Astrocyte (in vitro differentiated cells and primary cell): ENCODE measurements at regions not wholly inside any gene's neighbourhood (a gene's known extent, or its start where the extent isn't known, plus 50 kb on each side); places are given as distances from the start of the nearest gene placed in this dataset.

Experiments used
- DNase-seq: peaks from one replicate; pipeline ENCODE4 v3.0.0-alpha.2; 2010; ENCODE audit warnings: low read depth
- FAIRE-seq: peaks from 2 replicates; lab custom pipeline; 2011; peaks lifted over from hg19 to GRCh38; lab: Jason Lieb, UNC
- H2AFZ ChIP-seq: 2 replicates; pipeline ENCODE4 v1.6.0; 2012; ENCODE audit warnings: low read depth, low read length, inconsistent platforms
- H3K27ac ChIP-seq: 2 replicates; pipeline ENCODE4 v1.5.1; 2011; ENCODE audit warnings: low read depth, low read length, inconsistent platforms
- H3K27me3 ChIP-seq: 2 replicates; pipeline ENCODE4 v1.6.0; 2011; ENCODE audit warnings: low read length, inconsistent platforms; ENCODE audit not compliant: insufficient read depth
- H3K36me3 ChIP-seq: 2 replicates; pipeline ENCODE4 v1.5.1; 2011; ENCODE audit warnings: low read length, inconsistent platforms; ENCODE audit not compliant: insufficient read depth
- H3K4me1 ChIP-seq: 2 replicates; pipeline ENCODE4 v1.5.1; 2011; ENCODE audit warnings: low read length, inconsistent platforms; ENCODE audit not compliant: insufficient read depth
- H3K4me2 ChIP-seq: 2 replicates; pipeline ENCODE4 v1.6.0; 2012; ENCODE audit warnings: low read length, inconsistent platforms
- H3K4me3 ChIP-seq: 2 replicates; pipeline ENCODE4 v1.5.1; 2011; ENCODE audit warnings: low read depth, mild to moderate bottlenecking, low read length, inconsistent platforms; ENCODE audit not compliant: insufficient read depth
- H3K79me2 ChIP-seq: 2 replicates; pipeline ENCODE4 v1.6.0; 2012; ENCODE audit warnings: mild to moderate bottlenecking, low read length, inconsistent platforms; ENCODE audit not compliant: insufficient read depth
- H3K9ac ChIP-seq: 2 replicates; pipeline ENCODE4 v1.6.0; 2012; ENCODE audit warnings: mild to moderate bottlenecking, low read length, inconsistent platforms
- H3K9me3 ChIP-seq: 2 replicates; pipeline ENCODE4 v1.5.1; 2012; ENCODE audit warnings: low read depth, mild to moderate bottlenecking, low read length, inconsistent platforms; ENCODE audit not compliant: insufficient read depth
- H4K20me1 ChIP-seq: 2 replicates; pipeline ENCODE4 v1.6.0; 2012; ENCODE audit warnings: low read length, inconsistent platforms; ENCODE audit not compliant: insufficient read depth
- H3K27ac Mint-ChIP-seq: one replicate; pipeline ENCODE4 v1.8.0; 2021; ENCODE audit warnings: mild to moderate bottlenecking, mixed read lengths; ENCODE audit not compliant: unreplicated experiment
- H3K27me3 Mint-ChIP-seq: one replicate; pipeline ENCODE4 v1.8.0; 2021; ENCODE audit warnings: low read depth, mixed read lengths; ENCODE audit not compliant: unreplicated experiment
- H3K36me3 Mint-ChIP-seq: one replicate; pipeline ENCODE4 v1.8.0; 2021; ENCODE audit warnings: low read depth, mixed read lengths; ENCODE audit not compliant: unreplicated experiment
- H3K4me1 Mint-ChIP-seq: one replicate; pipeline ENCODE4 v1.8.0; 2021; ENCODE audit warnings: low read depth, mixed read lengths; ENCODE audit not compliant: unreplicated experiment
- H3K4me3 Mint-ChIP-seq: one replicate; pipeline ENCODE4 v1.8.0; 2021; ENCODE audit warnings: mild to moderate bottlenecking, moderate library complexity, mixed read lengths; ENCODE audit not compliant: unreplicated experiment
- H3K9me3 Mint-ChIP-seq: one replicate; pipeline ENCODE4 v1.8.0; 2021; ENCODE audit warnings: mild to moderate bottlenecking, mixed read lengths; ENCODE audit not compliant: unreplicated experiment
- EZH2 ChIP-seq: IDR thresholded peaks from 2 replicates; pipeline ENCODE4 v1.6.1; 2012; ENCODE audit warnings: mild to moderate bottlenecking, low read length, inconsistent platforms; ENCODE audit not compliant: insufficient read depth
- TF ChIP-seq, protein P1 (sequence below): IDR thresholded peaks from 2 replicates; pipeline ENCODE4 v1.5.1; 2011; ENCODE audit warnings: low read depth, mild to moderate bottlenecking, inconsistent platforms, low read length, moderate library complexity; ENCODE audit not compliant: insufficient read depth

DNA sequence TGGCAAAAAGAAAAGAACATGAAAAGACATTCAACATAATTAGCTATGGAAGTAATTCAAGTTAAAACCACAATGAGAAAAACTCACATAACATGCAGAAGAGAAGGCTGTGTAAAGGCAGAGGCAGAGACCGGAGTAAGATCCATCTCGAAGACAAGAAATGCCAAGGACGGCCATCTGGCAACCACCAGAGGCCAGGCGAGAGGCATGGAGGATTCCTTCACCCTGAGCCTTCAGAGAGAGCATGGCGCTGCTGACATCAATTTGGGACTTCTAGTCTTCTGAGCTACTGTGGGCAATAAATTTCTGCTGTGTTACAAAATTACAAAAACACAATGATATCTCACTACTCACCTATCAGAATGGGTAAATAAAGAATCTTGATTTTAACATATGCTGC lies 381.0 kb downstream of the TSHZ3 start:
- Histone ChIP-seq H3K4me1 (no peaks in the 10 kb centered on the region), H3K9ac (no peak overlapping the region), H3K27me3 (no peaks in the 10 kb centered on the region), H3K4me2 (no peak overlapping the region), H4K20me1 (no peaks in the 10 kb centered on the region), H3K9me3 (no peaks in the 10 kb centered on the region), H2AFZ (no peak overlapping the region), H3K4me3 (no peak overlapping the region), H3K36me3 (no peaks in the 10 kb centered on the region), H3K79me2 (no peaks in the 10 kb centered on the region), H3K27ac (no peak overlapping the region)
- Mint-ChIP-seq H3K27ac (no peak overlapping the region), H3K4me3 (no peak overlapping the region), H3K27me3 (no peaks in the 10 kb centered on the region), H3K9me3 (peaks cover 5% of the 10 kb centered on the region), H3K36me3 (no peaks in the 10 kb centered on the region), H3K4me1 (no peaks in the 10 kb centered on the region)
- no peak for FAIRE-seq
- no peak for TF ChIP-seq EZH2
- TF ChIP-seq, protein P1, sequence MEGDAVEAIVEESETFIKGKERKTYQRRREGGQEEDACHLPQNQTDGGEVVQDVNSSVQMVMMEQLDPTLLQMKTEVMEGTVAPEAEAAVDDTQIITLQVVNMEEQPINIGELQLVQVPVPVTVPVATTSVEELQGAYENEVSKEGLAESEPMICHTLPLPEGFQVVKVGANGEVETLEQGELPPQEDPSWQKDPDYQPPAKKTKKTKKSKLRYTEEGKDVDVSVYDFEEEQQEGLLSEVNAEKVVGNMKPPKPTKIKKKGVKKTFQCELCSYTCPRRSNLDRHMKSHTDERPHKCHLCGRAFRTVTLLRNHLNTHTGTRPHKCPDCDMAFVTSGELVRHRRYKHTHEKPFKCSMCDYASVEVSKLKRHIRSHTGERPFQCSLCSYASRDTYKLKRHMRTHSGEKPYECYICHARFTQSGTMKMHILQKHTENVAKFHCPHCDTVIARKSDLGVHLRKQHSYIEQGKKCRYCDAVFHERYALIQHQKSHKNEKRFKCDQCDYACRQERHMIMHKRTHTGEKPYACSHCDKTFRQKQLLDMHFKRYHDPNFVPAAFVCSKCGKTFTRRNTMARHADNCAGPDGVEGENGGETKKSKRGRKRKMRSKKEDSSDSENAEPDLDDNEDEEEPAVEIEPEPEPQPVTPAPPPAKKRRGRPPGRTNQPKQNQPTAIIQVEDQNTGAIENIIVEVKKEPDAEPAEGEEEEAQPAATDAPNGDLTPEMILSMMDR: no peak
- DNase-seq: no peak

DNA sequence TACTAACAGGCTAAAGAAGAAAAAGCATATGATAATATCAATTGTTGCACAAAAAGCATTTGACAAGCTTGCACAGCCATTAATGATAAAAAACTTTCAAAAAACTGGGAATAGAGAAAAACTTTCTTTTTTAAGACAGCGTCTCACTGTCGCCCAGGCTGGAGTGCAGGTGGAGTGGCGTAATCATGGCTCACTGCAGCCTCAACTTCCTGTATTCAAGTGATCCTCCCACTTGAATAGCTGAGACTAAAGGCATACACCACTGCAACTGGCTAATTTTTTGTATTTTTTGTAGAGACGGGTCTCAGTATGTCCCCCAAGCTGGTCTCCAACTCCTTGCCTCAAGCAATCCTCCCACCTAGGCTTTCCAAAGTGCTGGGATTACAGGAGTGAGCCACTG lies 382.8 kb downstream of the TSHZ3 start:
- Histone ChIP-seq H3K9me3 (peaks cover 2% of the 10 kb centered on the region), H3K9ac (no peak overlapping the region), H2AFZ (no peak overlapping the region), H3K27me3 (no peaks in the 10 kb centered on the region), H3K79me2 (no peaks in the 10 kb centered on the region), H3K4me2 (no peak overlapping the region), H3K36me3 (no peaks in the 10 kb centered on the region), H3K4me3 (no peak overlapping the region), H3K4me1 (no peaks in the 10 kb centered on the region), H3K27ac (no peak overlapping the region), H4K20me1 (no peaks in the 10 kb centered on the region)
- FAIRE-seq (no peak), DNase-seq (no peak)
- Mint-ChIP-seq H3K4me3 (no peak overlapping the region), H3K36me3 (no peaks in the 10 kb centered on the region), H3K4me1 (no peaks in the 10 kb centered on the region), H3K27ac (no peak overlapping the region), H3K9me3 (no peaks in the 10 kb centered on the region), H3K27me3 (peaks cover 2% of the 10 kb centered on the region)
- TF ChIP-seq EZH2: no peak
- TF ChIP-seq, protein P1: no peak

DNA sequence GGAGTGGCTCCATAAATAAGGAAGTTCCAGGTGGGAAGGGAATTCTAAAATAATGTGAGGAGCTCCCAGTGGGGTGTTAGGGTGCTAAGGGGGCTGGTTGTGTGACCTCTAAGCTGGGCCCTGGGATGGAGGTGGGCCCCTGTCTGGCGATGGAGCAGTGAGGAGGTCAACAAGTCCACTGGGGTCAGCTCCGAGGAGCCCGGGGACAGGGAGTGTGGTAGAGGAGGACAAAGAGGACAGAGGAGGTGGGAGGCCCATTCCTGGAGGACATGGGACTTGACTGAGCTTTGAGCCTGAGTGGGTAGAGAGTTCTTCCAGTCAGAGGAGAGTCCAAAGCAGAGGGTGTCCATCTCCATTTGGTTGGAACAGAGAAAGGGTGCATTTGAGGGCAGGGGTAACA lies 390.2 kb downstream of the TSHZ3 start:
- Histone ChIP-seq H3K36me3 (no peaks in the 10 kb centered on the region), H3K9ac (no peak overlapping the region), H3K4me3 (no peak overlapping the region), H3K4me1 (no peaks in the 10 kb centered on the region), H3K27me3 (no peaks in the 10 kb centered on the region), H3K27ac (no peak overlapping the region), H4K20me1 (no peaks in the 10 kb centered on the region), H3K79me2 (no peaks in the 10 kb centered on the region), H3K9me3 (peaks cover 2% of the 10 kb centered on the region), H3K4me2 (no peak overlapping the region), H2AFZ (no peak overlapping the region)
- H3K27ac Mint-ChIP-seq: no peak overlapping the region
- no peaks in the 10 kb centered on the region for H3K4me1 Mint-ChIP-seq
- no peaks in the 10 kb centered on the region for H3K36me3 Mint-ChIP-seq
- no peak for FAIRE-seq
- no peaks in the 10 kb centered on the region for H3K9me3 Mint-ChIP-seq
- H3K4me3 Mint-ChIP-seq: no peak overlapping the region
- no peak for DNase-seq
- peaks cover 25% of the 10 kb centered on the region for H3K27me3 Mint-ChIP-seq
- TF ChIP-seq, protein P1: no peak
- TF ChIP-seq EZH2: no peak
